NCI-H526 (cell line): ENCODE measurements at regions not wholly inside any gene's neighbourhood (a gene's known extent, or its start where the extent isn't known, plus 50 kb on each side); places are given as distances from the start of the nearest gene placed in this dataset.
"Not testable (repeated sequence)": the region's sequence is repeated elsewhere in the genome, so short reads cannot be mapped to it uniquely, and the experiment has no call there.

Experiments
- DNase-seq, 2 experiments: peaks; one replicate each; lab custom pipeline; 2025; lab: John Stamatoyannopoulos, UW

DNA sequence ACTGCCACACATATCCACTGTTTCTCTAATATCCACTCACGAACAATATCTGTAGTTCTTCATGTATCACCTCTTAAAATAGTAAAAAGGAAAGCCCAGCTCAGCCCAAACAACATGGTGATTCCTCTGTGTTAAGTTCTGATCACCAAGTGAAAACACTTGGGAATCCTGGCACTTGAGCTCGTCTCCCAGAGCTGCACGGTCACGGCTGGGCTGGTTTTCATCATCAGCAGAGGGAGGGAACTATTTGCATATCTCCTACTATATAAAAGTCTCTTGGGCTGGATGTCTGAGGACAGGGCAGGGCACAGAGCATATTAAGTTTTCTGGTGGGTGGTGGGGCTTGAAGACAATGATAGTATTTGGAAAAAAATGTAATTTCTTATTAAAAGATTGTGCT, 870.6 kb downstream of the TMEM121 start:
- peak; percentile 74 to 89 for DNase-seq

DNA sequence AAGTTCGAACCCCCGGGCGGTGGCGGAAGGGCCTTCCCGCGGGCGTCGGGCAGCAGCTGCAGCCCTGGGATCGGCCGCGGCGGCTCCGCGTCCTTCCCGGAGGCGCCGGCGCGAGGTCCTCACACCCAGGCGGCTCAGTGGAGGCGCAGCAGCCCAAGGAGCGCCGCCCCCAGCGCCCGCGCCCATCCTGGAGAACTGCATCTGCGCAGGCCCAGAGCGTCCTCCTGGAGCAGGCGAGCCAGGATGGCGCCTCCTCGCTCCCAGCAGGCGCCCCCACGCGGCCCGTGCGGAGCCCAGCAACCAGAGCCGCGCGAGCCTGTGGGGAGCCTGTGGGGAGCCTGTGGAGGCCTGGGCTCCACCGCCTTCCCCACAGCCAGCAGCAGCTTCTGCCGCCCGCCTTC, 872.5 kb downstream of the TMEM121 start:
- DNase-seq = not testable (repeated sequence)

DNA sequence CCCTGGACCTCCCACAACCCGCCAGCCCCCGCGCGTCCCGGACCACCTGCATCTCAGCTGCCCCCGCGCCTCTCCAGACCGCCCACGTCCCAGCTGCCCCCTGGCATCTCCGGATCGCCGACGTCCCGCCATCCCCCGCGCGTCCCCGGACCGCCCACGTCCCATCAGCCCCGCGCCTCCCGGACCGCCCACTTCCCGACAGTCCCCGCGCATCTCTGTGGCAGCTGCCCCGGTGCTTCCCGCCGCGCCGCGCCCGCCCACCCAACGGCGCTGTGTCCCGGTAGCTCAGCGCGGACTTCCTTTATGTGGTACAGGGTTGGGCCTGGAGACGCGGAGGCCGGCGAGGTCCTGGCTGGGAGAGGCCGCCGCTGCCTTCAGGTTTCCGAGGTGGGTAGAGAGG, 874.9 kb downstream of the TMEM121 start:
- not testable (repeated sequence) for DNase-seq

DNA sequence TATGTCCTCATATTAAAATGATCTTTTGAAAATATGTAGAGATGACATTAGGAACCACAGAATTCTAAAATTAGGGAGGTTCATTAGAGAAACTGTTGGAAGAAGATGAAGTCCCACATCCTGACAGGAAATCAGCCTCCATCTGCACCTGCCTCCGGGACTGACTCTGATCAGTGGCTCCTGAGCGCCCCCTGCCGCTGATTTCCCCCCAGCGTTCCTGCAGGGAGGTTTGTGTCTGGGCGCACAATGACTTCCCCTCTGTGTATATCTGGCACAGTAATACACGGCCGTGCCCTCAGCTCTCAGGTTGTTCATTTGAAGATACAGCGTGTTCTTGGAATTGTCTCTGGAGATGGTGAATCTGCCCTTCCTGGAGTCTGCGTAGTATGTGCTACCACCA, 883.8 kb downstream of the TMEM121 start:
- DNase-seq = peak in 1 of 2 experiments; percentile 55

DNA sequence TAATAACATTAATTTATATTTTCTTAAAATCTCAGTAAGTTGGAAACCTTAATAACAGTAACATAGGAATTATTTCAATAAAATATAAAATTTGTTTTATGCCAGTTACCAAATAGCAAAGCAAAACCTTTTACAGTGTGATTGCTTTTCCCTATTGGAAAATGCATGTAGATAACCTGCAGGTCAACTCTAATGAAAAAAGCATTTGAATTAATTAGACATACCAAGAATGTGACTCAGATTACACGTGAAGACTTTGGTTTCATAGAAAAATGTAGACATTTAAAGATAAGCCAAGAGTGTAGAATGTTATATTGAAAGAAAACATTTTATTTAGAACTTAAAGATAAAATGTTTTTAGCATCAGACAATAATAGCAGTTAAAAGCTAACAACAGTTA, 888.1 kb downstream of the TMEM121 start:
- DNase-seq = no peak

DNA sequence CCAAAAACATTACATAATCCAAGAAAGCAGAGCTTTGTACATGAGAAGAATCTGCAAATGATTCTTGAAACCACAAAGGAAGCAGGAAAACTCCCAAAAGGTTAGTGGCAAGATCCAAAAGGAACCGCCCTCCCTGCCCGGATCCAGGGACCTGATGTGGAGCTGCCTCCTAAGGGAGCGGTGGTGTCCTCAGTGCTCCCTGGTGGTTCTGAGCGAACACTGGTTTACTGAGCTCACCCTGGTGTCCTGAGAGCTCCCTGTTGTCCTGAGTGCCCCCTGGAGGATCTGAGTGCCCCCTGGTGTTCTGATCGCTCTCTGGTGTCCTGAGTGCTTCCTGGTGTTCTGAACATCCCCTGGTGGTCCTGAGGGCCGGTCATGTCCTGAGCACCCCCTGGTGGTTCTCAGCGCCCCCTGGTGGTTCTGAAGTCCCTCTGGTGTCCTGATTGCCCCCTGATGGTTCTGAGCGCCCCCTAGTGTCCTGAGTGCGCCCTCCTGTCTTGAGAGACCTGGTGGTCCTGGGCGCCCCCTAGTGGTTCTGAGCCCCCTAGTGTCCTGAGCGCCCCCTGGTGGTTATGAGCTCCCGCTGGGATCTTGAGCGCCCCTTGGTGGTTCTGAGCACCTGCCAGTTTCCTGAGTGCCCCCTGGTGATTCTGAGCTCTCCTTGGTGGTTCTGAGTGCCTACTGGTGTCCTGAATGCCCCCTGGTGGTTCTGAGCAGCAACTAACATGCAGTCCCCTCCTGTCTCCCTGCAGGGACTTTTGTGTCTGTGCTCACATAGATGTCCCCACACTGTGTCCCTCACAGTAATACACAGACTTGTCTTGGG, 891.1 kb downstream of the TMEM121 start:
- DNase-seq = peak in 1 of 2 experiments; percentile 56

DNA sequence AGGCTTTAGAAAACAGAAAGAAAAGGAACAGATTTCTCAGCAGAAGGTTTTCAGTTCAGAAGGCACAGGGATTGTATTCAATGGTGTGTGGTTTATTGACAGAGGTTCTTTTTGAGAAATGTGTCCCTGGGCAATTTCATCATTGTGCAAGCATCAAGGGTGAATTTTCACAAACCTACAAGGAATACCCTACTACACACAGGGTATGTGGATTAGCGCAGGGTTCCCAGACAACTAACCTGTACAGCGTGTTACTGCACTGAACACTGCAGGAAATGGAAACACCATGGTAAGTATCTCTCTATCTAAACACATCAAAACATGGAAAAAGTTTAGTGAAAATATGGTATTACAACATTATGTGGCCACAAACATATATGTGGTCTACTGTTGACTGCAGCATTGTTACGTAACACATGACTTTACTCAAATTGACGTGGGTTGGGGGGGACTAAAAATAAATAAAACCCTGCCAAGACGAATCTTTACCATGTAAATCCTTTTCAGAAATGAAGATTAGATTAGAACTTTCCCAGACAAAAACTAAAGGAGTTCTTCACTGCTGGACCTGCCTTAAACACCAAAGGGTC, 893.1 kb downstream of the TMEM121 start:
- DNase-seq = no peak

DNA sequence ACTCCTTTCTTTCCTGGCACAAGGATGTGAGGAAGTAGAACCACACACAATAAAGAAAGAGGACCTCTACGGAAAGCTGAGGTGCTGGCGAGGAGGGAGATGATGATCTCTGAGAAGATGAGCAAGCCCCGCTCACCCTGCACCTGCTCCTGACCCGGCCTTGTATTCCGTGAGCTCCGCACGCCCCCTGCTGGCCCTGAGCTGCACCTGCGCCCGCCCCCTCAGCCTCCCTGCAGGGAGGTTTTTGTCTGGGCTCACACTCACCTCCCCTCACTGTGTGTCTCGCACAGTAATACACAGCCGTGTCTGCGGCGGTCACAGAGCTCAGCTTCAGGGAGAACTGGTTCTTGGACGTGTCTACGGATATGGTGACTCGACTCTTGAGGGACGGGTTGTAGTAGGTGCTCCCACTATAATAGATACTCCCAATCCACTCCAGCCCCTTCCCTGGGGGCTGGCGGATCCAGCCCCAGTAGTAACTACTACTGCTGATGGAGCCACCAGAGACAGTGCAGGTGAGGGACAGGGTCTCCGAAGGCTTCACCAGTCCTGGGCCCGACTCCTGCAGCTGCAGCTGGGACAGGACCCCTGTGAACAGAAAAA, 895.1 kb downstream of the TMEM121 start:
- DNase-seq = peak in 1 of 2 experiments; percentile 71

DNA sequence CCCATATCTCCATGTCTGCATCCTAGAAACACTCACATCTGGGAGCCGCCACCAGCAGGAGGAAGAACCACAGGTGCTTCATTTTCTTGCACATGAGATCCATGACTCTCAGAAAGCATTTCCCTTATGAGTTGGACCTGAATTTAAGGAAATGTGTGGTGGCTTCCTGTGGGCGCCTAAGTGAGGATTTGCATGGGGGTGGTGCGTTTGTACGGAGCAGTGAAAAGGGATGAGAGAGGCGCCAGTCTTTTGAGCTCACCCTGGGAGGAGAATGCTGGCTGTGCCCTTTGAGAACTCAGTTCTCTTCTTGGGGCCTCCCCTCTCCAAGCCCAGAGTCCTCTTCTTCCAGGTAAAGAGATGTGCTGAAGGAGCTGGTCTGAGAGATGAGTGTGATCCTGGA, 895.7 kb downstream of the TMEM121 start:
- DNase-seq = peak in 1 of 2 experiments; percentile 16

DNA sequence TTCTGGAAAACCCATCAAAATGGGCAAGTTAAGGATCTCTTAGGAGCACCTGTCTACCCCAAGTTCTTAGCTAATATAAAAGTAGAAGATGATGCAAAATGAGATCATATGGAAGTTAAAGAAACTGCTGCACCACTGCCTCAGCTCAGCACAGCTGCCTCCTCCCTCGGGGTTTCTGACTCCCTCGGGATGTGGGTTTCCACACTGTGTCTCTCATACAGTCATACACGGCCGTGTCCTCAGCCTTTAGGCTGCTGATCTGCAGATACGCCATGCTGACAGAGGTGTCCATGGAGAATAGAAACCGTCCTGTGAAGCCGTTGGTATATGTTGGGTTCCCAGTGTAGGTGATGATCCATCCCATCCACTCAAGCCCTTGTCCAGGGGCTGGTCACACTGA, 898.8 kb downstream of the TMEM121 start:
- DNase-seq = not testable (repeated sequence)

DNA sequence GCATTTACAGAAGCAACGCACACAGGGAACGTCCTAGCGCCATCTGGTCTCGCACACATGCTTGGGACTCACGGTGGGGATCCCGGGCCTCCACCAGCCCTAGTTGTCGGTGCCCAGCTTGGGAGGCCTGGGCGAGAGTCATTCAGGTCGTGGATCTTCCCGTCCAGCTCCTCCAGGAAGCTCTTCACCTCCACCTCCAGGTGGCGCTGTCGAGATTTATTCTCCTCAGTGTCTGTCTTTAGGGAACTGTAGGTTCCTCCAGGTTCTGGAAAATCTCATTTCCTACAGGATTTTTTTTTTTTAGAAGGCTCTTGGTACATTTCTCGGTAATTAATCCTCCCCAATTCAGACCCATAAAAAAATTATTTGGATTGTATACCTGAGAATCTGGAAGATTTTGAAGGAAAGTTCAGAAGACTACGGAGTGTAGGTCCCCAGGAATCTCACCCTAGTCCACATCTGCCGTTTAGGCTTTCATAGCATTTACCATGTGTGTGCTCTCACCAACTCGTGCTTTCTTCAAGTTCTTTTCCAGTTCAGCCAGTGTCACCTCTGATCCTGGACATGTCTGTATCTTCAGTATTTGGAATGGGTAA, 910.0 kb downstream of the TMEM121 start:
- DNase-seq = peak; percentile 65 to 68

DNA sequence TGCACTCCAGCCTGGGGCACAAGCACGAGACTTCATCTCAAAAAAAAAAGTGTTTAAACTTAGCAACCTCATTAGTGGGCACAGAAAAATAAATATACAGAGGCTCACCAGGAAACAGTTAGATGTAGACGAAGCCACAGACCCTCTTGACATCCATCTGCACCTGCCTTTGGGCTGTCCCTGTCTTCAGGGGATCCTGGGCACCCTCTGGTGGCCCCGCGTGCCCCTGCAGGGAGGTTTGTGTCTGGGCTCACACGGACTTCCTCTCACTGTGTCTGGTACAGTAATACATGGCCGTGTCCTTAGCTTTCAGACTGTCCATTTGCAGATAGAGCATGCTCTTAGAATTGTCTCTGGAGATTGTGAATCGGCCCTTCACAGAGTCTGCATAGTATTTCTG, 916.5 kb downstream of the TMEM121 start:
- DNase-seq = peak; percentile 19 to 65

DNA sequence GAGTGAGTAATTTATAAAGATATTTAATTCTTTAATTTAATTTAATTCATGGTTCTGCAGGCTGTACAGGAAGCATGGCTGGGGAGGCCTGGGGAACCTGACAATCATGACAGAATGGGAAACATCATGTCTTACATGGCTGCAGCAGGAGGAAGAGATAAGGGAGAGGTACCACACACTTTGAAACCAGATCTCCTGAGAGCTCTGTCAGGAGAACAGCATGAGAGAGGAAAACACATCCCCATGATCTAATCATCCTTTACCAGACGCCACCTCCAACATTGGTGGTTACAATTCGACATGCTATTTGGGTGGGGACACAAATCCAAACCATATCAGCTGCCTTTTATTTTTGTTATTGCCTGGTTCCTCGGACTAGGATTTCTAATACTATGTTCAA, 928.6 kb downstream of the TMEM121 start:
- DNase-seq = no peak

DNA sequence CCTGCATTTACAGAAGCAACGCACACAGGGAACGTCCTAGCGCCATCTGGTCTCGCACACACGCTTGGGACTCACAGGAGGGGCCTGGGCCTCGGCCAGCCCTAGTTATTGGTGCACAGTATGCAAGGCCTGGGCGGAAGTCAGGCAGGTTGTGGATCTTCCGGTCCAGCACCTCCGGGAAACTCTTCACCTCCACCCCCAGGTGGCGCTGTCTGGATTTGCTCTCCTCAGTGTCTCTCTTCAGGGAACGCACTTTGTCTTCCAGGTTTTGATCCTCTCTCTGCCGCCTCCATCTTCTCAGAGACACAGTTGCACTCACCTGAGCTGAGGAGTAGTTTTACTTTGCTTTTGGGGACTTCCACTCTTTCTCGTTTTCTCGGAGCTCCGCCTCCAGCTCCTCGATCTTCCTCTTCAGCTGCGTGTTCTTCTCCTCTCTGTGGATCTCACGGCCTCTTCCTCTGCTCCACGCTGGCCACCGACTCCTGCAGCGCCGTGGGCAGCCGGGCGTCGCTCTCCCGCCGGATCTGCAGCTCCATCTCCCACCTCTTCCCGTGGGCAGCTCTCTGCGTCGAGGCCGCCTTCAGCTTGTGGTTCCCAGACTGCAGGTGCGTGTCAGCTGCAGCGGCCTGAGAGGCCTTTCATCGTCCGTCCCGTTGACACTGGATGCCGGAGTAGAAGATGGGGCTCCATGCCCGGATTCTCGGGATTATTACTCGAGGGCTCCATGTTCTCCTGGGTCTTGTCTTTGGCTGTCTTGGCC, 933.8 kb downstream of the TMEM121 start:
- DNase-seq = peak in 1 of 2 experiments; percentile 28

DNA sequence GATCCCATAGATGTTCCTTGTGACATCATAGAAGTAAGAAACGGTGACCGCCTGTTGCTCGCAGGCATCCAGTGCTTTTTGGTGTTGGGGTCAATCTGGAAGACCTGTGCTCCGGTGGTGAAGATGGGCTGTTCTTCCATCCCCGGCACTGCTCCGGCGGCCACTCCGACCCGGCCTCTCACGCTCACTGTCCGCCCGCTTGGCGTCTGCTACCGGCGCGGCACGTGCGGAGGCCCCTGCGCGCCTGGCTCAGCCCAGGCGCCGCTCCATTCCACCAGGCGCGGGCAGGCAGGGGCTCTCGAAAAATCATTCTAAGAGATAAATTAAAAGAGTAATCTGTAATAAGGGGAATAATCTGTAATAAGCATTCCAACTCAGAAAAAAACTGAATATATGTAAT, 934.5 kb downstream of the TMEM121 start:
- no peak for DNase-seq

DNA sequence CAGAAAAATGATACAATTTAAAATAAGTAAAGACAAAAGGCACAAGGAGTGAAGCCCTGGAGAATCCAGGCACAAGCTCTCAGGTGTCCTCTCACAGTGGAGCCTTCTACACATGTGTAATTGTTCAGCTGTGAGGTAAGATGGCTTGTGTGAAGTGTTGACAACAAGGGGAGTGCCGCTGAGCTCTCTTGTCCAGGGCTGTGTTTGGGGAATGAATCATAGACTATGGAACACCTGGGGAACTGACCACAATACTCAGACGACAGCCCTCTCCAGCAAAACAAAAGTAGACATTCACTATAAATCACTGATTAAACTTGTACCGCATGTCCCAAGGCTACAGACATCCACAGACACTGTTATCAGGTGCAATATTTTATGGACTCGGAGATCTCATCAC, 940.1 kb downstream of the TMEM121 start:
- DNase-seq = not testable (repeated sequence)

DNA sequence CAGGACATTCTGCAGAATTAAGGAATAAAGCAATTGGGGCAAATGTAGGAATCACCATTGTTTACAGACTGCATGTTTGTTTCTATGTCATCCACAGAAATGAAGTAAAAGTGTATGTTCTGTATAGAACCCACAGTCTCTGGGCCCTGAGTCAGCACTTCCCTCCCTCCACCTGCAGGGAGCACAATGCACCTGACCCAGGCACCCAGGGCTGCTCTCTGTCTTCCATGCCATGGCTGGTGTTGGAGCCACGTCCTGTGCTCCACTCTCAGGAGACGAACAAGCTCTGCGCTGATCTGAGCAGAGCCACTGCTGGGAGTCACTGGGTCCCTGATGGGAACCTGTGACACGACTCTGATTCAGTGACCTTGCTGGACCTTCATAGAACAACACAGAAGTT, 942.5 kb downstream of the TMEM121 start:
- DNase-seq = not testable (repeated sequence)

DNA sequence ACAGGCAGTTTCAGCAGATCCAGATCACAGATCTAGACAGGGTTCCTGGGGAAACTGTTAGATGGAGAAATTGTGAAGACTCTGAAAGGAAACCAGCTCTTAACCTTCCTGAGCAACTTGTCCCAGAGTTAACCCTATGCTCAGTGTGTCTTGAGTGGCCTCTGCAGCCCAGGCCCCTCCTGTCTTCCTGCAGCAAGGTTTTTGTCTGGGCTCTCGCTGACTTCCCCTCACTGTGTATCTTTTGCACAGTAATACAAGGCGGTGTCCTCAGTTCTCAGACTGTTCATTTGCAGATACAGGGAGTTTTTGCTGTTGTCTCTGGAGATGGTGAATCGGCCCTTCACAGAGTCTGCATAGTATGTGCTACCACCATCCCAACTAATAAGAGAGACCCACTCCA, 943.6 kb downstream of the TMEM121 start:
- DNase-seq = not testable (repeated sequence)

DNA sequence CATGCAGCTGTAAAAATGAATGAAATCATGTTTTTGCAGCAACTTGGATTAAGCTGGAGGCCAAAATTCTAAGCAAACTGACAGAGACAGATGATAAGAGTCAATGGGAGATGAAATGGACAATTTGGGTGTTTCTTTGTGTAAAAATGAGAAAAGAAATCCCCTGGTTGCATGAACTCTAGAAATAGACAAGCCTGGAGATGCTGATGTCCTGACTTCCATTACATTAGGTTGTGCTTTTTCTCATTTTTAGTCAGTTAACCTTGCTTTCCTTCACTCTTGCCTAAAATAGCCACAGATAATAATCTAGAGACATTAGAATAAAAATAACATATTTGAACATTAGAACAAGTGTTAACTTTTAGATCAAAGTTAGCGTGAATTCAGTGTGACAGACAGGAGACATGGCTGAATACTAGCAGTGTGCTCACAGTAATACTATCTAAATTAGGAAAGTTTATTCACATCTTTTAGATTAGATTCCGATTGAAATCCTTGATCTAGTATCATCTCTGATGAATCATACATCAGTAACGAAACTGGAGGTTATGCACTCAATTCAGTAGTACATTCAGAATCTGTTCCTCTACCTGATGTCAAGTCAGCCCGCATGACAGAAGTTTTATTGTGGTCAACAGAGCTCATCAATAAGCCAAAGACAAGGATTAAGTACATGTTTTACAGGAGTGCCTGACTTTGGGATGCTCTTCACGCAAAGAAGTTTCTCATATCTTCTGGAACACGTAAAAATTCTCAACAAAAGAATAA, 948.1 kb downstream of the TMEM121 start:
- not testable (repeated sequence) for DNase-seq

DNA sequence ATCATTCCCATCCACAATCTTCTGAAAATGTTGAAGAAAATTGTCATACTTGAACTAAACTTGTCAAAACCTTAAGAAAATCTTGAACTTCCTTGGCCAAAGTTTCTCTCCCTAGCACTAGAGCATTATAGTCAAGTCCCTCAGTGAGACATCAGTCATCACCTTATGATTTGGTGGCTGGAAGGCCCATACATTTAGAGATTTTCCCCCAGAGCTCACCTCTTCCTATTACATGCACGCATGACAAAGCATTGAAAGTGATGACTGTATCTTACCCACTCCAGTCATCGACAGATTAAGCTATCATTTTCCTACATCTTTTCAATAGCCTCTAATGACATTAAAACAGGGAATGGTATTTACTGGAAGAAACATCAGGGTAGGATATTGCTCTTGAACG, 948.8 kb downstream of the TMEM121 start:
- DNase-seq = not testable (repeated sequence)

DNA sequence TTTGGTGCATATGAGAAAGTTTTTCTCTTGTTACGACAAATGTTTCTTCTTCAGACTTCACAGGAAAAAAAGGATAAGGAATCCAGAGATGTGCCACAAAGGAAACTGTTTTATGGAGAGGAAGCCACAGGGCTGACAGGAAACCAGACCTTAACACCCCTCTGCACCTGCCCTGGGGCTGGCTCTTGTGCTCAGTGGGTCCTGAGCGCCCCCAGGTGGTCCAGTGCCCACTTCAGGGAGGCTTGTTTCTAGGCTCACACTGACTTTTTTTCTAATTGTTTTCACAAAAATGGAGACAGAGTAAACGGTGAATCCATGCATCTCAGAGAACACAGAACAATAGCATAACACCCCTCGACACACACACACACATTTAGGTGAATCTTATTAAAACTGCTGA, 951.2 kb downstream of the TMEM121 start:
- not testable (repeated sequence) for DNase-seq
